CD4-positive, alpha-beta memory T cell (primary cell): ENCODE measurements at regions not wholly inside any gene's neighbourhood (a gene's known extent, or its start where the extent isn't known, plus 50 kb on each side); places are given as distances from the start of the nearest gene placed in this dataset.

Source experiments
- CTCF ChIA-PET: fragments of 350-600 bp; sonication (Branson Sonifier 250); formaldehyde crosslinking; loops from one replicate; lab custom pipeline; 2021; ENCODE audit warnings: inconsistent platforms; ENCODE audit not compliant: partially characterized antibody; lab: Charles Lee
- POLR2A ChIA-PET: fragments of 350-600 bp; sonication (Branson Sonifier 250); formaldehyde crosslinking; loops from one replicate; lab custom pipeline; 2021; ENCODE audit not compliant: partially characterized antibody; lab: Charles Lee
- DNase-seq, 5 donors: peaks; one replicate each; pipeline versions ENCODE4 v3.0.0 to v3.0.0-alpha.2; 2020 to 2022; ENCODE audit warnings: mixed read lengths in 1 of 5
- H3K27ac ChIP-seq: one replicate; pipeline ENCODE4 v1.7.0; 2013; ENCODE audit warnings: low read depth, low read length
- H3K27me3 ChIP-seq: 2 replicates; pipeline ENCODE4 v1.7.0; 2013; ENCODE audit warnings: mild to moderate bottlenecking, low read length, moderate library complexity; ENCODE audit not compliant: insufficient read depth
- H3K36me3 ChIP-seq: 2 replicates; pipeline ENCODE4 v1.7.0; 2013; ENCODE audit warnings: mild to moderate bottlenecking, low read length, moderate library complexity; ENCODE audit not compliant: insufficient read depth
- H3K4me1 ChIP-seq: 2 replicates; pipeline ENCODE4 v1.7.0; 2013; ENCODE audit warnings: mild to moderate bottlenecking, low read length, moderate library complexity; ENCODE audit not compliant: insufficient read depth
- H3K4me3 ChIP-seq, 2 donors: one replicate each; pipeline ENCODE4 v1.7.0; 2013; ENCODE audit warnings: low read length in 2 of 2, mild to moderate bottlenecking in 1 of 2
- H3K9me3 ChIP-seq, 2 donors: one replicate each; pipeline ENCODE4 v1.7.0; 2013; ENCODE audit warnings: low read length in 2 of 2, control low read depth in 1 of 2; ENCODE audit not compliant: control insufficient read depth in 1 of 2
- H3K27ac Mint-ChIP-seq, 7 donors: one replicate each; pipeline ENCODE4 v1.8.0; 2020 to 2021; ENCODE audit warnings: mixed read lengths in 7 of 7, mild to moderate bottlenecking in 6 of 7, inconsistent platforms in 3 of 7, moderate library complexity in 3 of 7
- H3K27me3 Mint-ChIP-seq, 2 donors: one replicate each; pipeline ENCODE4 v1.8.0; 2020 to 2021; ENCODE audit warnings: mixed read lengths in 2 of 2
- H3K36me3 Mint-ChIP-seq, 2 donors: one replicate each; pipeline ENCODE4 v1.8.0; 2020 to 2021; ENCODE audit warnings: mixed read lengths in 2 of 2, inconsistent platforms in 1 of 2, mild to moderate bottlenecking in 1 of 2
- H3K4me1 Mint-ChIP-seq, 4 donors: one replicate each; pipeline ENCODE4 v1.8.0; 2020 to 2021; ENCODE audit warnings: mixed read lengths in 4 of 4, mild to moderate bottlenecking in 1 of 4
- H3K4me3 Mint-ChIP-seq, 8 donors: one replicate each; pipeline ENCODE4 v1.8.0; 2020 to 2021; ENCODE audit warnings: mixed read lengths in 8 of 8, mild to moderate bottlenecking in 7 of 8, moderate library complexity in 6 of 8, inconsistent platforms in 3 of 8
- H3K9me3 Mint-ChIP-seq, 8 donors: one replicate each; pipeline ENCODE4 v1.8.0; 2020 to 2021; ENCODE audit warnings: mixed read lengths in 8 of 8, mild to moderate bottlenecking in 5 of 8, inconsistent platforms in 3 of 8, moderate library complexity in 1 of 8
- intact Hi-C: fragments of 100-400 bp; cut with micrococcal nuclease; formaldehyde crosslinking; loops from one replicate; pipeline ENCODE4 v1.15.1; 2023

- H3K9me3 Mint-ChIP-seq, result peaks cover 0 to 7% (median 0%) of the 10 kb centered on the region in 8 donors
- intact Hi-C loops, result no loop called here
- DNase-seq, result no peak
- H3K36me3 Mint-ChIP-seq, result no peaks in the 10 kb centered on the region
- Histone ChIP-seq H3K4me1 (no peaks in the 10 kb centered on the region), H3K27ac (no peak overlapping the region), H3K27me3 (no peaks in the 10 kb centered on the region), H3K36me3 (no peaks in the 10 kb centered on the region), H3K9me3 (no peaks in the 10 kb centered on the region), H3K4me3 (no peak overlapping the region)
- no peaks in the 10 kb centered on the region for H3K4me1 Mint-ChIP-seq
- H3K4me3 Mint-ChIP-seq, result no peak overlapping the region
- H3K27me3 Mint-ChIP-seq, result peaks cover 0 to 1% of the 10 kb centered on the region in 2 donors
- CTCF ChIA-PET, result no interaction called here
- H3K27ac Mint-ChIP-seq, result no peak overlapping the region
- POLR2A ChIA-PET, result no interaction called here
Observed at GRCh38 chr2:128544321-128545037, 225.8 kb upstream of the HS6ST1 start.

DNA sequence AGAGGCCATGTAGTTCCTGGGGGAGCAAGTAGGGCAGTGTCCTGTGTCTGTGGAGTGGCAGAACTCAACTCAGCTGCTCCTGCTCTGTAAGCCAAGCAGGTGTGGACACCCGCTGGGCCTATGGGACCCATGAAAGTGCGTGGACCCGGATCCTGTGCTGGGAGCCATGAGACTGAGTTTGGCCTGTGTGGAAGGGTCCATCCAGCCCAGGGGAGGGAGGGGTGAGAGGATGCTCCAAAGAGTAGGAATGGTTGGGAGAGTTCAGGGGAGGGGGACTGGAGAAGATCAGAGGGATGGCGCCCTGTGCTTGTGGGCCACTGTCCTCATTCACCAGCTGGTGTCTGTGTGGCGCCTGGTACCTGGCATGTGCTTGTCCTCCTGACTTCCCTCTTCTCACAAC is 226.4 kb upstream of the HS6ST1 start:
- ChIA-PET POLR2A (no interaction called here), CTCF (no interaction called here)
- H3K4me3 ChIP-seq, result no peak overlapping the region
- no peak for DNase-seq
- H3K36me3 Mint-ChIP-seq, result no peaks in the 10 kb centered on the region
- no peaks in the 10 kb centered on the region for H3K36me3 ChIP-seq
- H3K4me3 Mint-ChIP-seq, result no peak overlapping the region
- H3K27ac ChIP-seq, result no peak overlapping the region
- no peak overlapping the region for H3K27ac Mint-ChIP-seq
- H3K9me3 Mint-ChIP-seq, result peaks cover 0 to 7% (median 0%) of the 10 kb centered on the region in 8 donors
- H3K9me3 ChIP-seq, result no peaks in the 10 kb centered on the region
- intact Hi-C loops, result no loop called here
- no peaks in the 10 kb centered on the region for H3K4me1 Mint-ChIP-seq
- peaks cover under 1 to 1% of the 10 kb centered on the region in 2 donors for H3K27me3 Mint-ChIP-seq
- H3K27me3 ChIP-seq, result no peaks in the 10 kb centered on the region
- H3K4me1 ChIP-seq, result no peaks in the 10 kb centered on the region

DNA sequence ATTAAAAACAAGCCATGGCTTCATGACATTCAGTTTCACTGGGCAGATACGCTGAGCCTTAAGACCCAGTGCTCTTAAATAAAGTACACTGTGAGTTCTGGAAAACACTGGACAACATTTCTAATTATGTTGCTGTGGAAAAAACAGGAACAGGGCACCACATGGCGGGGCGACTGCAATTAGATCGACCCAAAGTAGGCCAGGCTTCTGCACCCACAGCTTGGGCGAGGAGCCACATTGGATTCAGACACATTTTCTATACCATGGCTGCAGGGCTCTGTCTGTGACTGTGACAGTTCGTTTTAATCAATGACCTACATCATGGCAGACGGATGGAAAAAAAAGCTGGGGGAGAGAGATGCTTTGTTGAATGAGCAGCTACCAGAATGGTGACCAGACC is 227.2 kb upstream of the HS6ST1 start:
- intact Hi-C loops, result no loop called here
- Histone ChIP-seq H3K36me3 (no peaks in the 10 kb centered on the region), H3K27ac (no peak overlapping the region), H3K4me3 (no peak overlapping the region), H3K4me1 (no peaks in the 10 kb centered on the region), H3K27me3 (no peaks in the 10 kb centered on the region), H3K9me3 (no peaks in the 10 kb centered on the region)
- ChIA-PET CTCF (no interaction called here), POLR2A (no interaction called here)
- no peak overlapping the region for H3K27ac Mint-ChIP-seq
- no peak overlapping the region for H3K4me3 Mint-ChIP-seq
- peaks cover 1 to 5% of the 10 kb centered on the region in 2 donors for H3K27me3 Mint-ChIP-seq
- H3K4me1 Mint-ChIP-seq, result no peaks in the 10 kb centered on the region
- no peaks in the 10 kb centered on the region for H3K36me3 Mint-ChIP-seq
- no peak for DNase-seq
- H3K9me3 Mint-ChIP-seq, result peaks cover 0 to 7% (median 0%) of the 10 kb centered on the region in 8 donors

DNA sequence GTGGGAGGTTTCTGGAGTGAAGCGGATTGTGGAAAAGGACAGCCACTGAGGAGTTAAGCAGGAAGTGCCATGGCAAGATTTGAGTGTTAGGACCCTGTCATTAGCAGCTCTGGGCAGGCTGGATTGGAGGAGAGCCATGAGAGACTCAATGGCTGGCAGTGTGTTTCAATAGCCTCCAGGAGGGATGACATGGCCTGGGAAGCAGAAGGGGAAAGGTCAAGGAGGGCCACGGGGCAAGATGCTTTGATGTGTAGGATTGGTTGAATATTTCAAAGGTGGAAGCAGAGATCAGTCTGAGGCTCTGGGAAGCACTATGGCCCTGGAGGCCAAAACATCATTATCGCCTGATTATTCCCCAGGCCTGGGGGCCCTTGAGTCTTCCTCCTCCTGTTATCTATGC is 229.0 kb upstream of the HS6ST1 start:
- H3K27ac Mint-ChIP-seq, result no peak overlapping the region
- no peaks in the 10 kb centered on the region for H3K4me1 Mint-ChIP-seq
- H3K4me3 Mint-ChIP-seq, result no peak overlapping the region
- no peak overlapping the region for H3K4me3 ChIP-seq
- no peaks in the 10 kb centered on the region for H3K36me3 Mint-ChIP-seq
- H3K27me3 ChIP-seq, result no peaks in the 10 kb centered on the region
- peaks cover 1 to 6% of the 10 kb centered on the region in 2 donors for H3K27me3 Mint-ChIP-seq
- ChIA-PET POLR2A (no interaction called here), CTCF (no interaction called here)
- H3K36me3 ChIP-seq, result no peaks in the 10 kb centered on the region
- no peaks in the 10 kb centered on the region for H3K9me3 ChIP-seq
- intact Hi-C loops, result no loop called here
- H3K27ac ChIP-seq, result no peak overlapping the region
- peaks cover 0 to 7% (median 0%) of the 10 kb centered on the region in 8 donors for H3K9me3 Mint-ChIP-seq
- DNase-seq, result no peak
- H3K4me1 ChIP-seq, result no peaks in the 10 kb centered on the region

DNA sequence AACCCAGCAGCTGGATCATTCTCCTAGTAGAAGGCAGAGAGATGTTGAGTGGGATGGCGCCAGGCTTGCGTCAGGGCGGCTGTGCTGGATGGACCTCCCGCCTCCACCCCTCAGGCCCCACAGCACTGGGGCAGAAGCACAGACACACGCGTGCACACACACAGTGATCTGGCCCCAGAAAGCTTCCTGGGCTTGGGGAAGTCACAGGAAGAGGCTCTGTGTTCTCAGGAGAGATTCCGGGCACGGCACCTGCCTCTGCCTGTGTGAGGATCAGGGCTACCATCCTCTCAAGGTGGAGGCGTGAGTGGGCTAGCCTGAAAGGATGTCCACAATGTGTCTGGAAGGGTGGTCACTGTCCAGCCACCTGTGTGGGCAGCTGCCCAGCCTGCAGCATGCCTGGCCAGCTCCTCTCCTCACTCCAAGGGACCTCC is 229.8 kb upstream of the HS6ST1 start:
- Mint-ChIP-seq H3K4me3 (no peak overlapping the region), H3K4me1 (no peaks in the 10 kb centered on the region), H3K27ac (no peak overlapping the region), H3K36me3 (no peaks in the 10 kb centered on the region), H3K9me3 (peaks cover 0 to 7% (median 0%) of the 10 kb centered on the region in 8 donors), H3K27me3 (peaks cover 1 to 6% of the 10 kb centered on the region in 2 donors)
- DNase-seq, result no peak
- CTCF ChIA-PET, result no interaction called here
- Histone ChIP-seq H3K27ac (no peak overlapping the region), H3K9me3 (no peaks in the 10 kb centered on the region), H3K36me3 (no peaks in the 10 kb centered on the region), H3K27me3 (no peaks in the 10 kb centered on the region), H3K4me3 (no peak overlapping the region), H3K4me1 (no peaks in the 10 kb centered on the region)
- POLR2A ChIA-PET, result no interaction called here
- intact Hi-C loops, result no loop called here

DNA sequence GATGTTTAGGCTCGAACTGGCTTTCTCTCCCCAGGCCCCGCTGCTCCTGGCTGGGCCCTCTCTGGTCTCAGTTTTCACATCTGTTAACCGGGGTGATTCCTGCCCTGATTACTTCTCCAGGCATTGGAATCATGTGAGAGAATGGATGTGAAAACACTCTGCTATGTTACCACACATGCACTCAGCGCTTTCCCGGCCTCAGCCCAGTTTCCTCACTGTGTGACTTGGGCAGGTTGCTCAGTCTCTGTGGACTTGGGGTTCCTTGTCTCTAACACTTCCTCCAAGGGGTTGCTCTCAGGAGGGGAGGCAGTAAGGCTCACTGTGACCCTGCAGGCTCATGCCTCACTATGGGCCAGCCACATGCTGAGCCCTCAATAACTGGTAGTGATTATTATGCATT is 230.4 kb upstream of the HS6ST1 start:
- H3K4me3 ChIP-seq, result no peak overlapping the region
- Mint-ChIP-seq H3K27ac (no peak overlapping the region), H3K4me3 (no peak overlapping the region), H3K4me1 (no peaks in the 10 kb centered on the region), H3K27me3 (peaks cover 1 to 6% of the 10 kb centered on the region in 2 donors), H3K36me3 (no peaks in the 10 kb centered on the region), H3K9me3 (peaks cover 0 to 7% (median 0%) of the 10 kb centered on the region in 8 donors)
- H3K4me1 ChIP-seq, result no peaks in the 10 kb centered on the region
- no peak overlapping the region for H3K27ac ChIP-seq
- POLR2A ChIA-PET, result no interaction called here
- no peaks in the 10 kb centered on the region for H3K27me3 ChIP-seq
- DNase-seq, result no peak
- no peaks in the 10 kb centered on the region for H3K9me3 ChIP-seq
- CTCF ChIA-PET, result no interaction called here
- no peaks in the 10 kb centered on the region for H3K36me3 ChIP-seq
- intact Hi-C loops, result no loop called here

GRCh38 chr2:128549646-128550260 is 231.1 kb upstream of the HS6ST1 start:
- Histone ChIP-seq H3K36me3 (no peaks in the 10 kb centered on the region), H3K9me3 (no peaks in the 10 kb centered on the region), H3K27ac (no peak overlapping the region), H3K4me3 (no peak overlapping the region), H3K4me1 (no peaks in the 10 kb centered on the region), H3K27me3 (no peaks in the 10 kb centered on the region)
- no peak for DNase-seq
- intact Hi-C loops, result no loop called here
- no peak overlapping the region for H3K4me3 Mint-ChIP-seq
- CTCF ChIA-PET, result interaction anchor here (0.9 kb wide), 1 partner anchor 53 kb away, joined by 3 read pairs; no protein-coding TSS in a partner anchor
- no peak overlapping the region for H3K27ac Mint-ChIP-seq
- H3K36me3 Mint-ChIP-seq, result no peaks in the 10 kb centered on the region
- peaks cover 0 to 7% (median 0%) of the 10 kb centered on the region in 8 donors for H3K9me3 Mint-ChIP-seq
- POLR2A ChIA-PET, result no interaction called here
- no peaks in the 10 kb centered on the region for H3K4me1 Mint-ChIP-seq
- H3K27me3 Mint-ChIP-seq, result peaks cover 1 to 6% of the 10 kb centered on the region in 2 donors
